AG04449 (cell line): ENCODE measurements at regions not wholly inside any gene's neighbourhood (a gene's known extent, or its start where the extent isn't known, plus 50 kb on each side); places are given as distances from the start of the nearest gene placed in this dataset.

ENCODE experiments used
- CTCF ChIA-PET: fragments of 350-600 bp; formaldehyde crosslinking; extraction: SDS; loops from one replicate; lab custom pipeline; 2021; ENCODE audit warnings: antibody characterized with exemption; lab: Yijun Ruan, JAX
- POLR2A ChIA-PET: fragments of 400-600, 350-600 bp; formaldehyde crosslinking; extraction: SDS; loops from one replicate; lab custom pipeline; 2020; ENCODE audit warnings: antibody characterized with exemption, inconsistent platforms; lab: Yijun Ruan, JAX
- DNase-seq: peaks from one replicate; pipeline ENCODE4 v3.0.0-alpha.2; 2010; ENCODE audit warnings: low read depth, low spot score
- H3K4me3 ChIP-seq: 2 replicates; pipeline ENCODE4 v1.5.1; 2011; ENCODE audit warnings: low read depth, mild to moderate bottlenecking, control low read depth, low read length
- TF ChIP-seq, protein P1 (sequence below): IDR thresholded peaks from one replicate; pipeline ENCODE4 v1.5.1; 2011; ENCODE audit warnings: mild to moderate bottlenecking, moderate library complexity, low read length, control low read depth, inconsistent platforms; ENCODE audit not compliant: insufficient read depth; ENCODE audit errors: missing control alignments

DNA sequence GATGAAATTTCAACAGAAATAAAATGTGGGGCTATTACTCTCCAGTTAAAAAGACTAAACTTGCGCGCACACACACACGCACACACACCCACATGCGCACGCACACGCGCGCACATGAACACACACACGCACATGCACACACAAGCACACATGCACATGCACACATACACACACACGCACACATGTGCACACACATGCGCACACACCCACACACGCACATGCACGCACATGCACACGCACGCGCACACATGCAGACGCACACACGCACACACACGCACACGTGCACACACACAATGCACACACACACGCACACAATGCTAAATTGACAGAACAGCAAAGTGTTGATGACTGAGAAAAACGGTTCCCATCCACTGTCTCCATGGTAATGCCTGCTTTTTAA is 754.1 kb downstream of the CBLN4 start:
- ChIA-PET POLR2A (no interaction called here), CTCF (no interaction called here)
- no peak for DNase-seq
- TF ChIP-seq, protein P1, sequence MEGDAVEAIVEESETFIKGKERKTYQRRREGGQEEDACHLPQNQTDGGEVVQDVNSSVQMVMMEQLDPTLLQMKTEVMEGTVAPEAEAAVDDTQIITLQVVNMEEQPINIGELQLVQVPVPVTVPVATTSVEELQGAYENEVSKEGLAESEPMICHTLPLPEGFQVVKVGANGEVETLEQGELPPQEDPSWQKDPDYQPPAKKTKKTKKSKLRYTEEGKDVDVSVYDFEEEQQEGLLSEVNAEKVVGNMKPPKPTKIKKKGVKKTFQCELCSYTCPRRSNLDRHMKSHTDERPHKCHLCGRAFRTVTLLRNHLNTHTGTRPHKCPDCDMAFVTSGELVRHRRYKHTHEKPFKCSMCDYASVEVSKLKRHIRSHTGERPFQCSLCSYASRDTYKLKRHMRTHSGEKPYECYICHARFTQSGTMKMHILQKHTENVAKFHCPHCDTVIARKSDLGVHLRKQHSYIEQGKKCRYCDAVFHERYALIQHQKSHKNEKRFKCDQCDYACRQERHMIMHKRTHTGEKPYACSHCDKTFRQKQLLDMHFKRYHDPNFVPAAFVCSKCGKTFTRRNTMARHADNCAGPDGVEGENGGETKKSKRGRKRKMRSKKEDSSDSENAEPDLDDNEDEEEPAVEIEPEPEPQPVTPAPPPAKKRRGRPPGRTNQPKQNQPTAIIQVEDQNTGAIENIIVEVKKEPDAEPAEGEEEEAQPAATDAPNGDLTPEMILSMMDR = no peak
- no peak overlapping the region for H3K4me3 ChIP-seq

DNA sequence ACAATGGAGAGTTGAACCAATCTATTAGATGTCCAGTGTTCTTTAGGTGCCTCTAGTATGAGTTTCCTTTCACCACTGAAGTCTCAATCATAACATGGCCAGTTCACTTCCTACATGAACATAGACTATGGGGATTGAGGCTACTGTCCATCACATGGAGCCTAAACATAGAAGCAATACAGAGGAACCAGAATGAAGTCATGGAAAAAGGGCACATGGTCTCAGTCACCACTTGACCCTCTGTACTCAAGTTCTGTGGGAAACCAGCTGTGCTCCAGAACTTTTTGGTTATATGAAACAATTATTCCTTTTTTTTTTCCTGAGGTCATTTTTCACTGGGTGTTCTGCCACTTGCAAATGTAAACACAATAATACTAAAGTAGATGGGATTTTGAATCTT is 762.5 kb downstream of the CBLN4 start:
- no peak overlapping the region for H3K4me3 ChIP-seq
- CTCF ChIA-PET = no interaction called here
- POLR2A ChIA-PET = no interaction called here
- no peak for DNase-seq
- TF ChIP-seq, protein P1 = no peak

DNA sequence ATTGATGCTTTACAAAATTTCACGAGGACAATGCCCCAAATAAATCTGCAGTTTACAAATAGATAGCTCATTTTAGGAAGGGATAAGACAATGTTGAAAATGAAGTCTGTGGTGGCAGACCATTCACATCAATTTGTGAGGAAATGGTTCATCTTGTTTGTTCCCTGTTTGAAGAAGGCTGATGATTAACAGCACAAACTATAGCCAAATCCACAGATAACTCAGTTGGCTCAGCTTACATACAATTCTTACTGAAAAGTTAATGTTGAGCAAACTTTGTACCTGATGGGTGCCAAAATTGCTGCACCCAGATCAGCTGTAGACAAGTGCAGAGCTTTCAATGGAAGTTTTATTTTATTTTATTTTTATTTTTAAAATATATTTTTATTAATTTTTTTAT is 763.9 kb downstream of the DOK5 start:
- no peak overlapping the region for H3K4me3 ChIP-seq
- CTCF ChIA-PET = no interaction called here
- POLR2A ChIA-PET = no interaction called here
- TF ChIP-seq, protein P1 = no peak
- no peak for DNase-seq

DNA sequence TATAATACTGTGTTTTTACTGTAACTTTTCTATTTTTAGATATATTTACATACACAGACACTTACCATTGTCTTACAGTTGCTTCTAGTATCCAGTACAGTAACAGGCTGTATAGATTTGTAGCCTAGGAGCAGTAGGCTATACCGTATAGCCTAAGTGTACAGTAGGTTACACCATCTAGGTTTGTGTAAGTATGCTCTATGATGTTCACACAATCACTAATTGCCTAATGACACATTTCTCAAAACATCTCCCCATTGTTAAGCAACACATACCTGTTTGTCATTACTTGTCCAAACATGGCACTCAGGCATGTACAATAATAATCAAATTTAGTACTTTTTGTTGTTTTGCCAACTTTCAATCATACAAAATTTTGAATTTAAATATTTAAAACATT is 757.3 kb downstream of the DOK5 start:
- ChIA-PET POLR2A (no interaction called here), CTCF (no interaction called here)
- DNase-seq = no peak
- no peak overlapping the region for H3K4me3 ChIP-seq
- TF ChIP-seq, protein P1 = no peak

DNA sequence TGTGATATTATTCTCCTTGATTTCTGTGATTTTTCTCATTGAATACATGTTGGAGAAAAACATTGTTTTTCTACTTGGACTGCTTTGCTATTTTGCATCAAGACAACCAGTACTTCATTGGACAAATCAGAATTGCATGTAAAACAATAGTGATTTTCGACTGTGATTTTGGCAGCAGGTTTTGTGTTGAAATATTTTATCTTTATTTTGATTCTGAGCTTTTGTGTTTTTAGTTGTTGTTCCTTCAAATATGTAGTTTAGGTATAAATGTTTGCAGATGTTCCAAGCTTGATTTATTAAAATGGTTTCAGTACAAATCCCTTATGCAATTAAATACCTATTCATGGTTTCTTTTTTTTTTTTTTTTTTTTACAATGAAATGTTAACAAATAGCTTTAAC is 754.1 kb downstream of the DOK5 start:
- H3K4me3 ChIP-seq = no peak overlapping the region
- no peak for DNase-seq
- CTCF ChIA-PET = no interaction called here
- POLR2A ChIA-PET = no interaction called here
- TF ChIP-seq, protein P1 = no peak

DNA sequence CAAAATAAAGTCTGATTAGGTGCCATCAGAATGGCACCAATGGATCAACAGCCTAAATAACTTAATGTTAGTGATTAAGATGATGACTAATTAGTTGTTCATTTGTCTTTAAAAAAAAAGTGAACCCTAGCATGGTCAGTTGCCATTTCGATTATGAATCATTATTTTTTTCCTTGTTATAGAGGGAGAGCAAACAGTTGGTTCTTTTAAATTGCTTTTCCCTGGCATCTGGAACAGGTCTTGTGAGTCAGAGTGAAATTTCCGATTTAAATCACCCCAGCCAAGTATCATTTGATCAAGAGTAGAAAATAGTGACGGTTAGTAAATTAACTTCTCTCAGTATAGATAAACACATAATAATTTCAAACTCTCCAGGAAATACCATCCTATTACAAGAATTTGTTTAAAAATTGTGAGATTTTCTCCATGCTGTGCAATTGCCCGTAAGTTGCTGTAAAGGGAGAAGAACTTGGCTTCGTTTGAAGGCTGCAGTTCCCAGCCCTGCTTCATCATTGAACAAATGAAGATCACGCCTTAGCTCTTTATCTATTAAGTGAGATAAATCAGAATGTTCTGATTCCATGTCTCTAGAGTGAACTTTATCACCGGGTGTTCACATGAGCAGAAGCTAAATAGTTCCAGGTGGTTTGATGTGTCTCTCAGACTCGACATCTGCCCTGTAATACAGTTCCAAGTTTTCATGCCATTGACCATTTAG is 741.3 kb downstream of the DOK5 start:
- CTCF ChIA-PET = no interaction called here
- no peak overlapping the region for H3K4me3 ChIP-seq
- TF ChIP-seq, protein P1 = no peak
- POLR2A ChIA-PET = no interaction called here
- no peak for DNase-seq
